Thoracic aorta (tissue), 2 donors: ENCODE measurements at regions not wholly inside any gene's neighbourhood (a gene's known extent, or its start where the extent isn't known, plus 50 kb on each side); places are given as distances from the start of the nearest gene placed in this dataset.

ENCODE experiments used
- ATAC-seq: fragments of 150-250 bp; one replicate; pipeline ENCODE4 v1.8.0; 2017; ENCODE audit warnings: low read depth; ENCODE audit not compliant: insufficient number of reproducible peaks, low FRiP score
- DNase-seq: peaks from one replicate; pipeline ENCODE4 v3.0.0-alpha.2; 2020; ENCODE audit warnings: low spot score
- H3K27ac ChIP-seq, 2 donors: fragments of 200-600 bp; sonication (generic); 1 replicate in 1 of 2; 2 replicates in 1 of 2; pipeline ENCODE4 v1.5.1; 2016; ENCODE audit warnings: mild to moderate bottlenecking in 2 of 2, moderate library complexity in 2 of 2
- H3K27me3 ChIP-seq: fragments of 200-600 bp; sonication (generic); replicated peaks from 2 replicates; pipeline ENCODE4 v1.6.0; 2016; ENCODE audit warnings: mild to moderate bottlenecking; ENCODE audit not compliant: insufficient read depth
- H3K36me3 ChIP-seq: fragments of 200-600 bp; sonication (generic); one replicate; pipeline ENCODE4 v1.5.1; 2016
- H3K4me1 ChIP-seq, 2 donors: fragments of 200-600 bp; sonication (generic); 1 replicate in 1 of 2; 2 replicates in 1 of 2; pipeline versions ENCODE4 v1.5.1 to v1.6.0; 2016; ENCODE audit warnings: low read depth in 2 of 2, mild to moderate bottlenecking in 1 of 2; ENCODE audit not compliant: control insufficient read depth in 1 of 2
- H3K4me3 ChIP-seq: fragments of 200-600 bp; sonication (generic); 2 replicates; pipeline ENCODE4 v1.5.1; 2016; ENCODE audit warnings: mild to moderate bottlenecking
- H3K9me3 ChIP-seq: fragments of 200-600 bp; sonication (generic); 2 replicates; pipeline ENCODE4 v1.5.1; 2016
- CTCF ChIP-seq: fragments of 200-600 bp; sonication (generic); IDR thresholded peaks from one replicate; pipeline ENCODE4 v1.5.1; 2019; ENCODE audit warnings: antibody characterized with exemption

- H3K27ac ChIP-seq: no peak overlapping the region
- ATAC-seq (no peak), DNase-seq (no peak)
- H3K27me3 ChIP-seq: no peaks in the 10 kb centered on the region
- no peaks in the 10 kb centered on the region for H3K9me3 ChIP-seq
- no peaks in the 10 kb centered on the region for H3K4me1 ChIP-seq
- H3K4me3 ChIP-seq: no peak overlapping the region
- no peak for TF ChIP-seq CTCF
- H3K36me3 ChIP-seq: no peaks in the 10 kb centered on the region
Measured at GRCh38 chr16:59567496-59567895, 833.4 kb upstream of the GOT2 start.

- Histone ChIP-seq H3K4me1 (no peaks in the 10 kb centered on the region), H3K27ac (no peak overlapping the region), H3K9me3 (no peaks in the 10 kb centered on the region), H3K4me3 (no peak overlapping the region), H3K36me3 (no peaks in the 10 kb centered on the region), H3K27me3 (no peaks in the 10 kb centered on the region)
- no peak for TF ChIP-seq CTCF
- DNase-seq (no peak), ATAC-seq (no peak)
Measured at GRCh38 chr16:59566446-59566845, 832.3 kb upstream of the GOT2 start.

GRCh38 chr16:59558679-59559078 lies 824.6 kb upstream of the GOT2 start:
- TF ChIP-seq CTCF: no peak
- no peaks in the 10 kb centered on the region for H3K9me3 ChIP-seq
- no peak for ATAC-seq
- no peaks in the 10 kb centered on the region for H3K36me3 ChIP-seq
- no peaks in the 10 kb centered on the region for H3K27me3 ChIP-seq
- no peaks in the 10 kb centered on the region for H3K4me1 ChIP-seq
- no peak for DNase-seq
- no peak overlapping the region for H3K4me3 ChIP-seq
- H3K27ac ChIP-seq: no peak overlapping the region

GRCh38 chr16:59552164-59552563 lies 818.0 kb upstream of the GOT2 start:
- H3K4me1 ChIP-seq: no peaks in the 10 kb centered on the region
- H3K36me3 ChIP-seq: no peaks in the 10 kb centered on the region
- DNase-seq: no peak
- no peak overlapping the region for H3K4me3 ChIP-seq
- no peak for ATAC-seq
- H3K27ac ChIP-seq: no peak overlapping the region
- H3K27me3 ChIP-seq: no peaks in the 10 kb centered on the region
- TF ChIP-seq CTCF: no peak
- H3K9me3 ChIP-seq: no peaks in the 10 kb centered on the region

GRCh38 chr16:59545721-59546120 lies 811.6 kb upstream of the GOT2 start:
- Histone ChIP-seq H3K9me3 (no peaks in the 10 kb centered on the region), H3K4me3 (no peak overlapping the region), H3K27ac (no peak overlapping the region), H3K27me3 (no peaks in the 10 kb centered on the region), H3K36me3 (no peaks in the 10 kb centered on the region), H3K4me1 (no peaks in the 10 kb centered on the region)
- no peak for DNase-seq
- no peak for TF ChIP-seq CTCF
- no peak for ATAC-seq
